ENCODE measurements at regions not wholly inside any gene's neighbourhood (a gene's known extent, or its start where the extent isn't known, plus 50 kb on each side); places are given as distances from the start of the nearest gene placed in this dataset.

GRCh38 chr2:116238511-116238910, 1576.0 kb upstream of the DDX18 start:
- no peak overlapping the region for H3K27ac ChIP-seq (ENCODE audit: insufficient read depth, low read depth, low read length)
- H3K9ac ChIP-seq (replicated peaks; ENCODE audit: extremely low read depth, insufficient read depth, low read length): no peak overlapping the region
- intact Hi-C loops (cut with micrococcal nuclease) (no loop called here), dilution Hi-C loops (cut with MboI; ENCODE audit: extremely low pct_ligation_motif_present, low sequenced_read_pairs) (no loop called here)
- no peaks in the 10 kb centered on the region for H3K79me2 ChIP-seq (ENCODE audit: control insufficient read depth, insufficient read depth, low read length)
- H3K27me3 ChIP-seq (ENCODE audit: control insufficient read depth in 2 of 2, insufficient read depth in 2 of 2, low read length in 2 of 2): no peaks in the 10 kb centered on the region
- H3K4me3 ChIP-seq (replicated peaks in 1 of 3; ENCODE audit: insufficient read depth in 1 of 3, low read depth in 1 of 3, low read length in 3 of 3): no peak overlapping the region
- no TSS peak for BruUV-seq (replicated peaks)
- TF ChIP-seq GATA2 (IDR thresholded peaks at IDR 0.05; ENCODE audit: insufficient read depth, insufficient read length, low read depth, low read length) (no peak), EZH2 (IDR thresholded peaks at IDR 0.05; ENCODE audit: borderline replicate concordance, low read depth, low read length, severe bottlenecking) (no peak), POLR2A (IDR thresholded peaks at IDR 0.05; ENCODE audit: low read depth, low read length) (no peak), JUN (IDR thresholded peaks at IDR 0.05; ENCODE audit: borderline replicate concordance, insufficient read depth, insufficient read length, low read depth) (no peak), POLR2AphosphoS5 (IDR thresholded peaks at IDR 0.05; ENCODE audit: insufficient read depth, low read depth, low read length) (no peak), CTCF (IDR thresholded peaks at IDR 0.05; ENCODE audit: extremely low read depth in 1 of 2, insufficient read depth in 1 of 2, low read depth in 1 of 2, low read length in 2 of 2) (no peak), FOS (IDR thresholded peaks at IDR 0.05; ENCODE audit: borderline replicate concordance, insufficient read depth, low read length) (no peak), MYC (IDR thresholded peaks at IDR 0.05; ENCODE audit: low read depth, low read length) (no peak)
- TF ChIP-seq, protein P1, sequence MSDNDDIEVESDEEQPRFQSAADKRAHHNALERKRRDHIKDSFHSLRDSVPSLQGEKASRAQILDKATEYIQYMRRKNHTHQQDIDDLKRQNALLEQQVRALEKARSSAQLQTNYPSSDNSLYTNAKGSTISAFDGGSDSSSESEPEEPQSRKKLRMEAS (IDR thresholded peaks at IDR 0.05; ENCODE audit: insufficient read depth, insufficient read length): no peak
- no peaks in the 10 kb centered on the region for H3K36me3 ChIP-seq (ENCODE audit: control insufficient read depth in 2 of 2, extremely low read depth in 1 of 2, insufficient read depth in 2 of 2, low read length in 2 of 2)
- no peaks in the 10 kb centered on the region for H3K9me3 ChIP-seq (replicated peaks; ENCODE audit: control insufficient read depth, insufficient read depth, low read length)
- FAIRE-seq: no peak
- H3K9me1 ChIP-seq (replicated peaks; ENCODE audit: control insufficient read depth, extremely low read depth, insufficient read depth, low read length): no peaks in the 10 kb centered on the region
- CTCF ChIA-PET: no interaction called here
- POLR2A ChIA-PET: no interaction called here
- H3K4me2 ChIP-seq (ENCODE audit: insufficient read depth, low read length): no peak overlapping the region
- no peak for DNase-seq (ENCODE audit: low read depth, low spot score)
- no peaks in the 10 kb centered on the region for H3K4me1 ChIP-seq (ENCODE audit: control insufficient read depth, extremely low read depth, insufficient read depth, low read length)
- no peak overlapping the region for H2AFZ ChIP-seq (ENCODE audit: low read depth, low read length)
- no peaks in the 10 kb centered on the region for H4K20me1 ChIP-seq (replicated peaks; ENCODE audit: control insufficient read depth, extremely low read depth, insufficient read depth, low read length)
